Glomerular endothelial cell (primary cell): ENCODE measurements at regions not wholly inside any gene's neighbourhood (a gene's known extent, or its start where the extent isn't known, plus 50 kb on each side); places are given as distances from the start of the nearest gene placed in this dataset.

ENCODE experiments used
- DNase-seq: peaks from one replicate; pipeline ENCODE4 v3.0.0-alpha.2; 2011; ENCODE audit warnings: low read depth, low spot score; ENCODE audit errors: extremely low read depth

GRCh38 chr21:38734646-38735365 is 70.9 kb upstream of the ETS2 start:
- no peak for DNase-seq

GRCh38 chr21:38735626-38736206 is 70.0 kb upstream of the ETS2 start:
- DNase-seq, result no peak

- no peak for DNase-seq
Measured at GRCh38 chr21:38740090-38740489, 65.6 kb upstream of the ETS2 start.

GRCh38 chr21:38741092-38741949 is 64.4 kb upstream of the ETS2 start:
- DNase-seq, result no peak

- DNase-seq, result no peak
Measured at GRCh38 chr21:38741950-38742256, 63.8 kb upstream of the ETS2 start.

GRCh38 chr21:38742580-38743260 is 63.0 kb upstream of the ETS2 start:
- no peak for DNase-seq

- peak; percentile 60 for DNase-seq
Measured at GRCh38 chr21:38743772-38744529, 61.8 kb upstream of the ETS2 start.

GRCh38 chr21:38744861-38745260 is 60.9 kb upstream of the ETS2 start:
- no peak for DNase-seq

- no peak for DNase-seq
Measured at GRCh38 chr21:38747810-38748209, 57.9 kb upstream of the ETS2 start.

- no peak for DNase-seq
Measured at GRCh38 chr21:38751379-38752050, 54.2 kb upstream of the ETS2 start.

GRCh38 chr21:38752051-38752505 is 53.7 kb upstream of the ETS2 start:
- no peak for DNase-seq

GRCh38 chr21:38753114-38753513 is 52.6 kb upstream of the ETS2 start:
- DNase-seq, result no peak

GRCh38 chr21:38753557-38753971 is 52.2 kb upstream of the ETS2 start:
- no peak for DNase-seq
